NCI-H510A (cell line): ENCODE measurements at regions not wholly inside any gene's neighbourhood (a gene's known extent, or its start where the extent isn't known, plus 50 kb on each side); places are given as distances from the start of the nearest gene placed in this dataset.

Experiments
- DNase-seq: peaks from one replicate; lab custom pipeline; 2025; lab: John Stamatoyannopoulos, UW

DNA sequence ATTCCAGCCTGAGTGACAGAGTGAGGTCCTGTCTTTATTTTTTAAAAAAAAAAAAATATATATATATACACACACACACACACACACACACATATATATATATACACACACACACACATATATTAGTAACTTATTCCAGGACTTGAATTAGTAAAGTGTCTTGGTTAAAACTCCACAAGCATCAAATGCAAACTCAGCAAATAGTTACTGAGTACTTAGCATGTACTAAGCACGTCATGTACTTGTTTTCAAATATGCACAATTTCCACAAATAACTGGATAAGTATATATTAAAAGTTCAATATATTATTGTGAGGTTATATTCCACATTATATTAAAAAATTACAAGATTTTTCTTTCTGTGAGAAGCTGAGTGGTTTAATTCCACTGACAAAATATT lies 304.7 kb downstream of the ZEB2 start:
- DNase-seq, result no peak

DNA sequence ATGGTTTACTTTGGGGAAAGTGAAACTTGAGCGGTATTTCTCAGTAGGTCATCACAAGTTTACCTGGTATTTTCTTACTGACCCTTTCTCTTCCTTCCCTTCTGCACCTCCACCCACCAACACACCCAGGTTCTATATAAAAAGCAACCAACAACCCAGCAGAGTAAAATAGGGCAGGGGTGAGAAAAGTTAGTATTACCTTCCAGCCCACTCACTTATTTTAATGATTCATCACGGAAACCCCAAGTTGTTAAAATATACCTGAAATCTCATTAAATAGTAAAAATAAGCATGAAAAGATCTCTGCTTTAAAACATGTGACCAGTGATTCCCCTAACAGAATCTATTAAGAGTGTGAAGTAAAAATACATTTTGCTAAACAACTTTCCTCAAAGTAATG lies 306.1 kb downstream of the ZEB2 start:
- no peak for DNase-seq

DNA sequence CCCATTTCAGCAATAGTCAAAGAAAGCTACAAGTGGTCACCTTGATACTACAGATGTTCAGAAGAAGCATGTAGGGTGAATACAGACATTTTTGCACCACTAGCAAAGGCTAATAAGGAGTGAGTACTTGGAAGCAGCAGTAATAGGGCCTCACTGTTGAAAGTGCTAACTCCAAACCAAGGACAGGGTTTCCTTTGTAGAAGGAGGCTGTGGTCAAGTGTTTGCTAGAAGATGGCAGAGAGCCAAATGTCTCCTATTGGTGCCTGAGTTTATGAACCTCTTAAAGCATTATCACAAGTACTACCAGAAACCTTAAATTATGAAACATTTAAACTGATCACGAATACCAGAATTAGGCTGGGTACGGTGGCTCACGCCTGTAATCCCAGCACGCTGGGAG lies 308.1 kb downstream of the ZEB2 start:
- no peak for DNase-seq

DNA sequence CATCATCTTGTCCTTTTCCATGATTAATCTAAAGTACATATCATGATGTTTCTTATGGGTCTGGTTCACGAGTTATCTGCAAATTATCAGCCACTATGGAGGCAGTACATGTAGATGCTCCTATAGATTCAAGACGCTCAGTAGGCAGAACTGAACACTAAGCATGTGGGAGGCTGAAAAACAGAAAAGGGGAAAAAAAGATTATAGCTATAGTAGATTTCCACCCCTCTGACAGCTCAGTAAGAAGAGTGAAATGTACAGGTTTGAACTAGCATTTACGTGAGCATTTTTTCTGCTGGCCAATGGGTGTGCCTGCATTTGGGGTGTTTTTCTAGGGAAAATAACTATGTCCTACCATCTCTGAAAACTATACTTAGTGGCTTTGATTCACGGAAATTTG lies 308.9 kb downstream of the ZEB2 start:
- no peak for DNase-seq

DNA sequence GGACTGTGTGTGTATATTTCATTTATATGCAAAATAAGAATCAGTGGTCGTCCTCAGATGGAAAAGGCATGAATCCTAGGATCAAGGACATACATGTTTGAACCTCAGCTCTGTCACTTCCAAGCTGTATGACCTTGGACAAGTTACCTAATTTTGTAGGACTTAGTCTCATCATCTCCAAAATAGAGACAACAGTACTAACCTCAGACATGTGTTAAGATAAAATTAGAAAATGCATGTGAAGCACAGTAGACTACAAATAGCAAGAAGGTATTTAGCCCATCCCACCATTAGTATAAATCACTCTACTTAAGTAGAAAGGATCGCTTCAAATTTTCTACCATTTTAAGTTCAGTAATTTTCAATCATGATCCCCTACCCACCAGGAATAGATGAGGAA lies 309.8 kb downstream of the ZEB2 start:
- no peak for DNase-seq

DNA sequence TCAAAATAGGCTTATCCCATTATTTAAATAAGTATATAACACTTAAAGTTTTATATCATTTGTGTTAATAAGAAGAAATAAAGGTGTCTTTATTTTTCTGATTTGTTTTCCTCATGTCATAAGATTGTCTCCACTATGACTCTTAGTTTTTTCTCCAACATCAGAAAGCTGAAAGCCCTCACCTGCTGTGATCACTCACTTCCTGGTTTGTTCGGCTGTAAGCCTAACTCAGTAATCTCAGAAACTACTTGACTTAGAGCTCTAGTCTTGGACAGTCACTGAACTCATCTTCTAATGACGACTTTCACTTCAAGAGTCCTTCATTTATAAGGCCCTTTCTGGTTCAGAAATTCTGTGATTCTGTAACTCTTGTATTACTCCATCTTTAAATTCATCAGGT lies 311.0 kb downstream of the ZEB2 start:
- no peak for DNase-seq

DNA sequence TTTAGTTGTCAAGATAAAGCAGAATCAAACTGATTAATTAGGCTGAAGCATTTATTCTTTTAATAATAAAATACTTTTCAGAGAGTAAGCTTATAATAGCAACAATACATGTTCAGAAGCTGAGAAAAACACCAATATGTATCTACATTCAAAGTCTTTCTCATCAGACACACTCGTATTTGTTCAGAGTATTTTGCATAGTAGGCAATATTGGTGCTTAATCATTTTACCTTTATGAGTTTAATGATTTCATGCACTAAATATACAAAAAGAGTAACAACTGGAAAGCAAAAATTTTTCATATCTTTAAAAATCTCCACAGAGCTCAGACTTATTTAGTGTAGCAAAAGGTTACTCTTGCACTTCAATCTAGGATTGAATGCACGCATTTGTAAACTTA lies 313.9 kb downstream of the ZEB2 start:
- DNase-seq, result no peak

DNA sequence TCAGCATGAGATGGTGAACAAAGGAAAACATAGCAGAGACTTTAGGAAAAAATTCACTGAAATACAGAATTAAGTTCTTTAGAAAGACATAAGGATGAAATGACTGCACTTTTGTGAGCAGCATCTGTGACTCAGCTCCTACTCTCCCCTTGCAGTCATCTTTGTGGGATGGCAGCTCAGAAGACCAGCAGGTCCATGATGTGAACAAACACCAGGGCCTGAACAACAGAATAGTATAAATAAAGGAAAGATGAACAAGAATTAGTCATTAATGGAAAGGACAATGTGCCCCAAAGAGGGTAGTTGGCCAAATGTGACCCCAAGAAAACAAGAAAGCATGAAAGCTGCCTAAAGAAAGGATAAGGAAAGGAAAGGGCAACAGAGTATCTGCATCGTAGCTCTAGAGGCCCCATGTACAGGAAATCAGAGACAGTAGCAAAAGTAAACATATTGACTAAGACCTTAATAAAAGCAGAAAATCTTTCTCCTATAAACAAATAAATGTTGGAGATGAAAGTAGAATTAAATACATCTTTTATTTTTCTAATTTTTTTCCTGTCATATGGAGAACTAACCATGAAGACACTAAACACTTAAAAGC lies 318.0 kb downstream of the ZEB2 start:
- no peak for DNase-seq

DNA sequence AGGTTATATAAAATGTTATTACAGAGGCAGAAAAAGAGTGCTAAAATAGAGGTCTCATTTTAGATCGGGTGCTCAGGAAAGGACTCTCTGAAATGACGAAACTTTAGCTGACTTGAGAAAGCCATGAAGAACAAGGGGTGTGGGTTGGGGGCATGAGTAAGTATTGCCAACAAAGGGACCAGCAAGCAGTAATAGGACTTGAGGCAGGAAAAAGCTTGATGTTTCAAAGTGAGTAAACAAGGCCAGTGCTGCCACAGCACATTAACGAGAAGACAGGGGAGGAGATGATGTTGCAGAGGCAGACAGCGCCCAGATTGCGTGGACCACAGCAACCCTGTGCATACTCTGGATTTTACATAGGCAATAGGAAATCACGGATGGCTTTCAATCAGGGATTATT lies 318.8 kb downstream of the ZEB2 start:
- DNase-seq, result no peak

DNA sequence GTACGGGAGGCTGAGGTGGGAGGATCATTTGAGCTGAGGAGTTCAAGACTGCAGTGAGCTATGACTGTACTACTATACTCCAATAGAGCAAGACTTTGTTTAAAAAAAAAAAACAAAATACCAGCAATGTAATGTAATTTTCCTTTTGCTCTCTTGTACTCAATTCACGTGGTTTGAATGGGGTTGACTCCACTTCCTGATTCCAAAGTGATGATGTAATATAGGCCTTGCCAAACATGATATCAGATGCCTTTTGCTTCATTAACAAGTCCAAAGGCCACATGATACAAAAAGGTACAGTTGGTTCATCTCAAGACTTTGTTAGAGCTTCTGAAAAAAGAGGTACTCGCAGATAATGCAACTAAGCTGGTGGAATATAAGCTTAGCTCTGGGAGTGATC lies 321.8 kb downstream of the ZEB2 start:
- no peak for DNase-seq

DNA sequence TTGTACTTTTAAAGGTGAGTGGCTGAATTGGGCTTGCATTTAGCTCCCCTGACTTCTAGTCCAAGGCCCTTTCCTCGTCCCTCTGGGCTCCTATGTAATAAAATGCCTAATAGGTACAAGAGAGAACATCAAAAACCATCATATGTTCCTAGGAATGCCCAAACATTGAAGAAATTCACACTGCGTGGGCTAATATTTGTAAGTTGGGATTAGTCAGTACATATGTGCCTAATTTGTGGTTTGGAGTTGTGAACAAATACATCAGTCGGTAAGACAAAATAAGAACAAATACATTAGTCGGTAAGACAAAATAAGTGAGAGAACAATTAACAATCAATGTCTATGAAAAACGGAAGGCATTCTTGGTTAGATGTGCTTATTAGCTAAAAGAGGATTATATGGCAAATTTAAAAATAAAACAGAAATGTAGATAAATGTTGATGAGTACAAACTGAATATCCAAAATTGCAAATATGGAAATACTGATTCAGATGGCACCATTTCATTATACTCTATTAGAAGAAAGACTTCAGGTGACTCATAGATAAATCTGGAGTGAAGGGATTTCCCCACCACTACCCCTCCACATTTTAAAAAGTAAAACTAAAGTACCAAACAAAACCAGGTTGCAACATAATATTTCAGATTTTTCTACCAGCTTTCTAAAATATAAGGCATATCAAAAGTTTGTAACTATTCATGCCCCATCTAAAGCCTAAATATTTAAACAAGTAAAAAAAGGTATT lies 325.4 kb downstream of the ZEB2 start:
- no peak for DNase-seq

DNA sequence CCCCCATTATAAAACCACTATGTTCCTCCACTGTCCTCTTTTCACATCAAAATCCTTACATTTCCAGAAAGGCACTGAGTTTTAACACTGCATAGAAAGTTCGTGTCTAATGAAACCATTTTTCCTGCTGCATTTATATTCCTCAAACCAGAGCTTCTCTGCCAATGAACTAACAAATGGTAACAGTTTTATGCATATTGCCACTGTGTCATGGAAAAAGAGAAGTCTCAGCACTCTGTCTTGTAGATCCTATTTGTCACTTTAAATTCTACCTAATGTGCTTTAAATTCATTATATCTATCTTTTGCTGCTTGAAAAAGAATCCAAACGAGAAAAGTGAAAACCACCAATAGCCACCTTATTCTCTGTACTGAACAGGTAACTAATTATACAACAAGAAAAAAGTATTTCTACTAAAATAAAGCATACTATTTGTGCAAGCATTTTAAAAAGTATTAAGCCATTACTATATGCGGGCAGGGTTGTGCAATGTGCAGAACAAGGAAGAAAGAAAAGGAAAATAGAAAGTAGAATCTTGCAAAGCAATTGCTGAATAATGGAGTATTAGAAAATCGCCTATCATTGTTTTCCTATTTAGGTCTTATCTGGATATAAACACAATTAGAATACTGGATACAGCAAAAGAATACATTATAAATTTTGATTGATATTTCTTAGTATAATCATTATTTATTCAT lies 328.9 kb downstream of the ZEB2 start:
- DNase-seq, result no peak

DNA sequence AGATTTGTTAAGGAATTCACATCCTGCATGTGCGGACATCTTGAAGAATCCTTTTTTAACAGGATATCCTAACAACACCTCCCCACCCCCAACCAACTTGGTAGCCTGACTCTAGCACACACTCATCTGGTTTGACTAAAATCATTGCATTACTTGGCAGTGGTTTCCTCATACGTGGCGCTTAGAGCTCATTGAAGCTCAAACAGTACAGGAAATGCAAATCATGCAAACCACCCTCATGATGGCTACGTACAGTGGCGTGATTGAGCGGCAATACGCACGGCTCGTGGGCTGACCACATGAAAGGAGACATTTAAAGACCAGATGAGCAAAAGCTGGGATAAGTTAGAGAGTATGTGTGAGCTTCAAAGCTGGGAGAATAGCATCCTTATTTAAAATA lies 336.2 kb downstream of the ZEB2 start:
- no peak for DNase-seq

DNA sequence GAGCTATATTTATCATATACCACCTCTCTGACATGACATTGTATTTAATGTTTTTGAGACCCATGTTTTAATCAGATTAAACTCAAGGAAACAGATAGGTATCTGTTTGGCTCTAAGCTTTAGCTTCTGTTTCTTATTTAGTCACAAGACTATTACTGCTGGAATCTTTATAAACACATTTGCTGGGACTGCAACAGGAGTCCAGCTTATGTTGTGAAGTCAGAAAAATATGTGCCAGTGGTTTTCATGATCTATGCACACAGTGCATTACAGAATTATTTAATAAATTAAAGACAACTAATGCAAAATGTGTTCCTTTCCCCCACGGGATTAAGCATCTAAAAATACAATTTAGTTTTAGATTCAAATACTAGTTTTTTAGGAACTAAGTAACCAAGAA lies 338.9 kb downstream of the ZEB2 start:
- DNase-seq, result no peak

DNA sequence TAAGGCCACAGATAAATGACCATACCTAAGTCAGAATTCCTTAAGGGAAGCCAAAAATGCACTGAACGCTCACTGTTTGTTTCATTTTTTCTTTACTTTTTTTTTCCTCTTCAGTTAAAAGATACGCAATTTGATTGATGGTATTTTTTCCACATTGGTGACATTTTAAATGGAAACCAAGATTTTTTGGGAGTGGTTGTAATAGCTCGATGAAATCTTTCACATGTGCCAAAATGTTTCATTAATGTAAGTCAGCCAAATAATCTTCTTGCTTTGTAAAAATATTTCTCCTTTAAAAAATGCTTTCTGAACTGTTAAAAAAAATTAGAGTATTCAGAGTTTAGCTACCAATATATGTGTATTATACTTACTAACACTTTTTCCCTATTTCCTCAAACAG lies 339.8 kb downstream of the ZEB2 start:
- DNase-seq, result no peak

DNA sequence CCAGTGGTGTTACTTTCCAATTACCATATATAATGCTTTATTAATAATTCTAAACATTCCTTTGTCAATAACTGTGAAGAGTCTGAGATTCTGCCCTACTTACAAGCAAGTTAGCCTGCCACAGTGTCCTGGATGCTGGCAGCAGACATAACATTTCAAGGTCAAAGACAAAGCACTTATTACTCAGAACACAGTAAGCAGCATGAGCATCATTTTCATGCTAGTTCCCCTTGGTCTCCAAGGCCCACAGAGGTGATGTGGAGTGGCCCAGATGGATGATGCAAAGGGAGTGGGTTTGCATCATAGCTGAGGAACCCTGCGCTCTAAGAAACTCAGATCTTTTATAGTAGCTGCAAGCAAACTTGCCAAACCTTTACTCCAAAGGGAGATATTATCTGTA lies 349.7 kb downstream of the ZEB2 start:
- no peak for DNase-seq

DNA sequence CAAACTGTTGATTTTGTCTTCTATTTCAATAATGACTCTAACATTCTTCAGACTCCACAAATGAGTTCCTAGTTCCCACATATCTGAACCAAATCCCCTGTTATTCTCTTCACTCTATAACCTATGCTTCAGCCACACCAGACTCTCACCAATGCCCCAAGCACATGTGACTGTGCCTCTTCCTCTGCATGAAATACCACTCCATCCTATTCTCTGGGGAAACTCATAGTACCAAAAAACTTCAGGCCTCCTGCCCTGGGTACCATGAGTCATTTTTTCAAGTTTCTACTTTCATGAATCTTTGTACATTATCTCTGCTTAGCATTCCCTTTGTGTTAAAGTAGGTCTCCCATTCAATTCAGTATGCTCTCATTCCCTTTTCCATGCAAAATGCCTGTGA lies 353.2 kb downstream of the ZEB2 start:
- DNase-seq, result no peak

DNA sequence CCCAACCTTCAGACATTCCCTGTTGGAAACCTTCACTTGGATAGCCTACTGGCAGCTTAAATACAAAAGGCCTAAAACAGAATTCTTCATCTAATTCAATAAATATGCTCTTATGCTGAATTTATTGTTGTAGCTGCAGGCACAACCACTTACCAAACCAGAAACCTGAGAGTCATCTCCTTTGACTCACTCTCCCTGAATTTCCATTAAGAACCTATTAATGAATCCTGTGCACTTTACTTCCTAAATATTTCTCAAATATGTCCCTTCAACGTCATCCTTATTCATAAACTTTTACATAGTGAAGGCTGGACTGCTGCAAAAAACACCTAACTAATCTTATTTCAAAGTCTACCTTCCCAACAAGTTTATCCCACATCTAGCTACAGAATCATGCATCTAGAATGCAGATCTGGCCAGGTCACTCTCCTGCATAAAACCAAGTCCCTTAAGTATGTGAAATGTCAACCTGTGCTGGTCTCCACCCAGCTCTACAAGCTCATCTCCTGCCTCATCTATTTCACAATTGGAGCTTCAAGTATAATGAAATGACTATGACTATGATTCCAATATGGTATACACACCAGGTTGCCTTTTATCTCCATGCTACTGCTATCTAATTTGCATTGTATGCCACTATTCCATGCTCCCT lies 354.2 kb downstream of the ZEB2 start:
- DNase-seq, result no peak

DNA sequence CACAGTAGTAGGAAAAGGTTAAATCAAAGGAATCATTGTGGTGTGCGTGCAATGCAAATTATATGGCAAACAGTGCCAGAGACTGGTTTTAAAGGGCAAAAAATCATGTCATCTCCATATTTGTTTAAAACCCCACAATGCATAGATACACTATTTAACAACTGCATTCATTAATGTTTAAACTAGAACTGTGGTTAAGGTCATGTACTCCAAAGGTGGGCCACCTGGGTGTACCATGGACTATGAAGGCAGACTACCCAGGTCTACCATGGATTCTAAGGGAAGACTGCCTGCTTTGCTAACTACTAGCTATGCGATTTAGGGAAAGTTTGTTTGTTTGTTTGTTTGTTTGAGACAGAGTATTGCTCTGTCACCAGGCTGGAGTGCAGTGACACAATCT lies 356.3 kb downstream of the ZEB2 start:
- no peak for DNase-seq

DNA sequence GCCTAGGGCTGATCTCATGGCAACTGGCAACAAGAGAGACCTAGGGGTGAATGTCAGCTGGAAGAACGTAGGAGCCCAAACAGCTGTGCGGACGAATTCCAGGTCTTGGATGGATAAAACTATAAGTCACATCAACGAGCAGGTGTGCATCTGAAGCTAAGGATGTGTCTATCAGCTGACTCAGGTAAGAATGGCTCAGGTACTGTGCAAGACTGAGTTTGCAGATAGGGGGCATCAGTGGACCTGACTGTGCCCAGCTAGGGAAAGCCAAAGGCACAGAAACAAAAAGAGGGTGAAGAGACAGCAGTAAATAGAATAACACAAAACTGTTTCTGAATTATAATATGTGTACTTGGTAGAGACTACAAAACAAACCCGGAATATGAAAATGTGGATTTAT lies 357.3 kb downstream of the ZEB2 start:
- DNase-seq, result peak; percentile 2

DNA sequence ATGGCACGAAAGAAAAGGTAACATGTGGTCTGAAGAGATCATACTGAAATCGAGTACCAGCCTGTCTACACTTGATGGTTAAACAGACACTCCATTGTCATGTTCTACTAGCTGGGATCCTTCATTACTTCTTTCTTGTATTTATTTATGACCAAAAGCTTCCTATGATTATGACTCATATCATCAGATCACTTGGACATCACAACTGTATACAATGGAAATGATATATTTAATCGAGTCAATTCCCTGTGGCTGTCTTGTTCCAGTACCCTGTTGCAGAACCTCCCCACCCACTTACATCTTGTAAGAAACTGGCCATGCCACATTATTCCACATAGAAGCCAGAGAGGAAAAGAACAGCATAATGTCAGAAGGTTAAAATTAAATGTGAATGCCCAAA lies 358.9 kb downstream of the ZEB2 start:
- no peak for DNase-seq

DNA sequence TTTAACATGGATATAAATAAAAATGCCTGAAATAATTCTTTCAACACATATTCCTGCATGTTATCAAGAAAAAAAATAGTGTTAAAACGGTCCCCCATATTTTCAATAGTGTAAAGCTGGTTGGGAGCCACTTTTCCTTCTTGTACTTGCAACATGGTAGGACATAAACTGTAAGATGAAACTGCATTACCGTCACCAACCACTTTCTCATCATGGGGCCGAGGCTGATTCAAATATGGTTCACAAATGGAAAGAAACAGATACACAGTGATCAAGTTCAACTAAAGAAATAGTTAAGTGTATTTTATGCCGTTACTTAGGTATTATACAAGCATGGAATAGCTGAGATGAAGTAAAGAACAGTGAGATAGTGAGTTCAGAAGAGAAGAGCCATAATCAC lies 360.7 kb downstream of the ZEB2 start:
- no peak for DNase-seq

DNA sequence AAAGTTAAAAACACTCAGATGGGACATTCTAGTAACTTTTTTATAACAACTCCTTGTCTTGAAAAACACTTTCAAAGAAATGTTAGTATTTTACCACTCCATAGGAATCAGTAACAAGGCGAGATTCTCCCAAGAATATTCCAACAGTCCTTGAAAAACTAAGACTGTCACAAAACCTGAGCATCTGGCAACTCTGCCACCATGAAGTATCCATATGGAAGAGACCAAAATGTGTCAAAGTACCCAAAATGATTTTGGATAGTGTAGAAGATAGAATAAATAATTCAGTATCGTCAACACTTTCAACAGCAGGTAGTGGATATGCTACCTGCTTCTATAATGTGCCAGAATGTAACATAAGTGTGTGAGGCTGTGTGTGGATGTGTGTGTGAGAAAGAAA lies 361.8 kb downstream of the ZEB2 start:
- DNase-seq, result no peak
